ENCODE measurements at regions not wholly inside any gene's neighbourhood (a gene's known extent, or its start where the extent isn't known, plus 50 kb on each side); places are given as distances from the start of the nearest gene placed in this dataset.

GRCh38 chr20:12653642-12654041, 355.1 kb upstream of the SPTLC3 start:
- no peak for TF ChIP-seq PKNOX1 (IDR thresholded peaks at IDR 0.05)
- no peak for TF ChIP-seq ZNF384 (IDR thresholded peaks at IDR 0.05)
- no peak for TF ChIP-seq HDGF (IDR thresholded peaks at IDR 0.05; ENCODE audit: borderline replicate concordance)
- no peak for TF ChIP-seq SP1 (IDR thresholded peaks at IDR 0.05)
- TF ChIP-seq FOXM1 (IDR thresholded peaks at IDR 0.05; ENCODE audit: borderline replicate concordance): no peak
- no peak for TF ChIP-seq NFRKB (IDR thresholded peaks at IDR 0.05)
- no peak for TF ChIP-seq FOXK2 (IDR thresholded peaks at IDR 0.05)
- TF ChIP-seq ELF4 (IDR thresholded peaks at IDR 0.05): no peak
- TF ChIP-seq SUZ12 (IDR thresholded peaks at IDR 0.05): no peak
- TF ChIP-seq L3MBTL2 (conservative IDR thresholded peaks at IDR 0.05): no peak
- TF ChIP-seq ARNT (IDR thresholded peaks at IDR 0.05): no peak
- no peak for TF ChIP-seq LEF1 (IDR thresholded peaks at IDR 0.05; ENCODE audit: borderline replicate concordance)
- no peak for TF ChIP-seq CTBP1 (IDR thresholded peaks at IDR 0.05; ENCODE audit: borderline replicate concordance)
- no peak for TF ChIP-seq TARDBP (IDR thresholded peaks at IDR 0.05)

All from HEK293T (cell line).